ENCODE measurements at regions not wholly inside any gene's neighbourhood (a gene's known extent, or its start where the extent isn't known, plus 50 kb on each side); places are given as distances from the start of the nearest gene placed in this dataset.

DNA sequence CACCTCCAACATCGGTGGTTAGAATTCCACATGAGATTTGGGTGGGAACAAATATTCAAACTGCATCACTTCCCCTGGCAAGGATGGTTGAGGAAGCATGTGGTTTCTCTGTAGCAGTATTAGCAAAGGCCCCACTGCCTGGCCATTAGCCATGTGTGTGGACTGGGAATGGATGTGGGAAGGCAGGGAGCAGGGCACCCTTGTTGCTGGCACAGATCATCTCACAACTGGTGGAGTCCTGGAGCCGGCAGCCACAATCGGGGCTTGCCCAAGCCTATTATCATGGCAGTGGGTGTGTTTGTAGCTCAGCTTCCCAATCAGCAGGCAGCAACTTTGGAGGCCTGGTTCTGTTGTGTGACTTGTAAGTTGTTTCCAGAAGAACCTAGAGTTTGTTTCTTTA lies 391.9 kb downstream of the DLEU7 start:
- TF ChIP-seq, protein P1, sequence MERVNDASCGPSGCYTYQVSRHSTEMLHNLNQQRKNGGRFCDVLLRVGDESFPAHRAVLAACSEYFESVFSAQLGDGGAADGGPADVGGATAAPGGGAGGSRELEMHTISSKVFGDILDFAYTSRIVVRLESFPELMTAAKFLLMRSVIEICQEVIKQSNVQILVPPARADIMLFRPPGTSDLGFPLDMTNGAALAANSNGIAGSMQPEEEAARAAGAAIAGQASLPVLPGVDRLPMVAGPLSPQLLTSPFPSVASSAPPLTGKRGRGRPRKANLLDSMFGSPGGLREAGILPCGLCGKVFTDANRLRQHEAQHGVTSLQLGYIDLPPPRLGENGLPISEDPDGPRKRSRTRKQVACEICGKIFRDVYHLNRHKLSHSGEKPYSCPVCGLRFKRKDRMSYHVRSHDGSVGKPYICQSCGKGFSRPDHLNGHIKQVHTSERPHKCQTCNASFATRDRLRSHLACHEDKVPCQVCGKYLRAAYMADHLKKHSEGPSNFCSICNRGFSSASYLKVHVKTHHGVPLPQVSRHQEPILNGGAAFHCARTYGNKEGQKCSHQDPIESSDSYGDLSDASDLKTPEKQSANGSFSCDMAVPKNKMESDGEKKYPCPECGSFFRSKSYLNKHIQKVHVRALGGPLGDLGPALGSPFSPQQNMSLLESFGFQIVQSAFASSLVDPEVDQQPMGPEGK (CRISPR knock-in tag; IDR thresholded peaks at IDR 0.05; ENCODE audit: borderline replicate concordance): no peak
- no peak for TF ChIP-seq ZNF565 (CRISPR knock-in tag; conservative IDR thresholded peaks at IDR 0.05; ENCODE audit: low read depth)
- TF ChIP-seq ESRRG (CRISPR knock-in tag; IDR thresholded peaks at IDR 0.05): no peak

All from SK-N-SH treated with all-trans-retinoic acid at 6 μM for 48 hours (cell line).